ENCODE measurements at regions not wholly inside any gene's neighbourhood (a gene's known extent, or its start where the extent isn't known, plus 50 kb on each side); places are given as distances from the start of the nearest gene placed in this dataset.

- no peaks in the 10 kb centered on the region for H3K27me3 ChIP-seq
- no peaks in the 10 kb centered on the region for H3K4me1 ChIP-seq
- DNase-seq (no peak), ATAC-seq (no peak)
- H3K4me3 ChIP-seq = no peak overlapping the region
- 68% methylated on average over 2 of the region's 2 CpGs for WGBS (ENCODE audit: insufficient coverage, low coverage, low lambda C conversion rate, missing lambda C conversion rate)
- no peak overlapping the region for H3K27ac ChIP-seq
- intact Hi-C loops (cut with DNase I) = no loop called here
- H3K36me3 ChIP-seq = no peaks in the 10 kb centered on the region
- TF ChIP-seq CTCF (IDR thresholded peaks at IDR 0.05) (no peak), POLR2A (IDR thresholded peaks at IDR 0.05) (no peak)
- no peaks in the 10 kb centered on the region for H3K9me3 ChIP-seq
Measured at GRCh38 chr13:74206061-74206561, 71.9 kb upstream of the KLF12 start.

- intact Hi-C loops (cut with DNase I) = no loop called here
- WGBS (ENCODE audit: insufficient coverage, low coverage, low lambda C conversion rate, missing lambda C conversion rate) = 82% methylated on average over 2 of the region's 2 CpGs
- no peak for DNase-seq
- Histone ChIP-seq H3K36me3 (no peaks in the 10 kb centered on the region), H3K9me3 (no peaks in the 10 kb centered on the region), H3K27me3 (no peaks in the 10 kb centered on the region), H3K27ac (no peak overlapping the region), H3K4me3 (no peak overlapping the region), H3K4me1 (no peaks in the 10 kb centered on the region)
- TF ChIP-seq CTCF (IDR thresholded peaks at IDR 0.05) = no peak
- TF ChIP-seq POLR2A (IDR thresholded peaks at IDR 0.05) = no peak
- ATAC-seq = no peak
Measured at GRCh38 chr13:74205313-74205690, 71.1 kb upstream of the KLF12 start.

GRCh38 chr13:74204602-74205312 lies 70.6 kb upstream of the KLF12 start:
- no peak for ATAC-seq
- H3K27ac ChIP-seq = no peak overlapping the region
- TF ChIP-seq POLR2A (IDR thresholded peaks at IDR 0.05) (no peak), CTCF (IDR thresholded peaks at IDR 0.05) (no peak)
- no peaks in the 10 kb centered on the region for H3K9me3 ChIP-seq
- WGBS (ENCODE audit: insufficient coverage, low coverage, low lambda C conversion rate, missing lambda C conversion rate) = 75% methylated on average over 6 of the region's 6 CpGs
- no peaks in the 10 kb centered on the region for H3K27me3 ChIP-seq
- DNase-seq = no peak
- no peak overlapping the region for H3K4me3 ChIP-seq
- no peaks in the 10 kb centered on the region for H3K36me3 ChIP-seq
- H3K4me1 ChIP-seq = no peaks in the 10 kb centered on the region
- intact Hi-C loops (cut with DNase I) = no loop called here

- WGBS (ENCODE audit: insufficient coverage, low coverage, low lambda C conversion rate, missing lambda C conversion rate) = 100% methylated on average over 1 of the region's 1 CpG
- ATAC-seq = no peak
Measured at GRCh38 chr13:74203576-74203975, 69.4 kb upstream of the KLF12 start.

More at GRCh38 chr13:74203576-74203975, 69.4 kb upstream of the KLF12 start:
- no peaks in the 10 kb centered on the region for H3K27me3 ChIP-seq
- intact Hi-C loops (cut with DNase I) = no loop called here
- H3K27ac ChIP-seq = no peak overlapping the region
- DNase-seq = no peak
- TF ChIP-seq CTCF (IDR thresholded peaks at IDR 0.05) = no peak
- no peak for TF ChIP-seq POLR2A (IDR thresholded peaks at IDR 0.05)
- H3K36me3 ChIP-seq = no peaks in the 10 kb centered on the region
- H3K4me3 ChIP-seq = no peak overlapping the region
- no peaks in the 10 kb centered on the region for H3K9me3 ChIP-seq
- no peaks in the 10 kb centered on the region for H3K4me1 ChIP-seq
